ENCODE measurements at regions not wholly inside any gene's neighbourhood (a gene's known extent, or its start where the extent isn't known, plus 50 kb on each side); places are given as distances from the start of the nearest gene placed in this dataset.

DNA sequence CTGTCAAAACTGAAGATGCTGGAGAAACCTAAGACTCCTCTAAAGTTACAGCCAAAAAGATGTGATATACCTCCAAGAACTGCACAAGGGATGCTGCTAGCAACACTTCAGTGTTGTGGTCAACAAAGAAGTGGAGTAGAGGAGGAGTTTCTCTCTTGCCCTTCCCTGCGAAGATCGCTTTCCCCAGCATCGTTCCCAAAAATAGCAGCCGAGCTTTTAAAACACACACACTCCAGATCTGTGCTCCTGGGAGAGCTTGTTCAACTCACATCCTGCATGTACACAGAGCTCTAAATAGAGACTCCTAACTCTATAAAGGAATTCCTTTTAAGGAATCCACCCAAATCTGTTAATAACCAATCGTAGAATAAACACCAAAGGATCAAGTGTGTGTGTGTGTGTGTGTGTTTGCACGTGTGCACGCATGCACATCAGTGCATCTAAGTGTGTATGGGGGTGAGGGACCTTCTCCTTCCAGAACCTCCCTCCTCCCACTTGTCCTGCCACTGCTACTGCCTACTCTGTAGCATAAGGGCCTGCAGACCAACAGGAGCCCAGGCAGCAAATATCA is 58.5 kb downstream of the PSMG1 start:
- Histone ChIP-seq H3K36me3 (ENCODE audit: control insufficient read depth in 2 of 3, insufficient read depth in 3 of 3, low read length in 3 of 3) (no peaks in the 10 kb centered on the region), H3K4me3 (ENCODE audit: low read length in 3 of 3) (no peak overlapping the region), H3K27ac (ENCODE audit: low read depth in 2 of 2, low read length in 2 of 2) (no peak overlapping the region), H3K4me1 (ENCODE audit: control insufficient read depth in 2 of 3, insufficient read depth in 2 of 3, low read depth in 1 of 3, low read length in 3 of 3) (peaks cover 0 to 4% (median 0%) of the 10 kb centered on the region in 3 donors), H3K27me3 (ENCODE audit: control insufficient read depth, insufficient read depth, low read length) (no peaks in the 10 kb centered on the region), H3K9me3 (ENCODE audit: control insufficient read depth in 2 of 3, insufficient read depth in 1 of 3, low read length in 3 of 3) (peaks cover 0 to 5% (median 0%) of the 10 kb centered on the region in 3 donors), H3K9ac (ENCODE audit: low read length in 3 of 3) (no peak overlapping the region)
- no peak for DNase-seq
- TF ChIP-seq, protein P1, sequence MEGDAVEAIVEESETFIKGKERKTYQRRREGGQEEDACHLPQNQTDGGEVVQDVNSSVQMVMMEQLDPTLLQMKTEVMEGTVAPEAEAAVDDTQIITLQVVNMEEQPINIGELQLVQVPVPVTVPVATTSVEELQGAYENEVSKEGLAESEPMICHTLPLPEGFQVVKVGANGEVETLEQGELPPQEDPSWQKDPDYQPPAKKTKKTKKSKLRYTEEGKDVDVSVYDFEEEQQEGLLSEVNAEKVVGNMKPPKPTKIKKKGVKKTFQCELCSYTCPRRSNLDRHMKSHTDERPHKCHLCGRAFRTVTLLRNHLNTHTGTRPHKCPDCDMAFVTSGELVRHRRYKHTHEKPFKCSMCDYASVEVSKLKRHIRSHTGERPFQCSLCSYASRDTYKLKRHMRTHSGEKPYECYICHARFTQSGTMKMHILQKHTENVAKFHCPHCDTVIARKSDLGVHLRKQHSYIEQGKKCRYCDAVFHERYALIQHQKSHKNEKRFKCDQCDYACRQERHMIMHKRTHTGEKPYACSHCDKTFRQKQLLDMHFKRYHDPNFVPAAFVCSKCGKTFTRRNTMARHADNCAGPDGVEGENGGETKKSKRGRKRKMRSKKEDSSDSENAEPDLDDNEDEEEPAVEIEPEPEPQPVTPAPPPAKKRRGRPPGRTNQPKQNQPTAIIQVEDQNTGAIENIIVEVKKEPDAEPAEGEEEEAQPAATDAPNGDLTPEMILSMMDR (IDR thresholded peaks at IDR 0.05; ENCODE audit: borderline replicate concordance, extremely low read depth, insufficient read depth) = no peak
- intact Hi-C loops (cut with DNase I) = no loop called here
- no peak for FAIRE-seq

DNA sequence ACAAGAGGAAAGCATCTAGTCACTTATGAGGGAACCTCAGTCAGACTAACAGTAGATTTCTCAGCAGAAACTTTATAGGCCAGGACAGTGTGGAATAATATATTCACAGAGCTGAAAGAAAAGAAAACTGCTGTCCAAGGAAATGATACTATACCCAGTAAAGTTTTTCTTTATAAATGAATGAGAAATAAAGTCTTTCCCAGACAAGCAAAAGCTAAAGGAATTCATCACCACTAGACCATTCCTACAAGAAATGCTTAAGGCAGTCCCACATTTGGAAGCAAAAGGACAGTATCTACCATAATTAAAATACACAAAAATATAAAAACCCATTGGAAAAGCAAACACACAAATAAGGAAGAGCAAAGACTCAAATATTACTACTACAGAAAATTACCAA is 59.9 kb downstream of the PSMG1 start:
- H3K4me3 ChIP-seq (ENCODE audit: low read length in 3 of 3) = no peak overlapping the region
- no peak overlapping the region for H3K27ac ChIP-seq (ENCODE audit: low read depth in 2 of 2, low read length in 2 of 2)
- peaks cover 0 to 4% (median 0%) of the 10 kb centered on the region in 3 donors for H3K4me1 ChIP-seq (ENCODE audit: control insufficient read depth in 2 of 3, insufficient read depth in 2 of 3, low read depth in 1 of 3, low read length in 3 of 3)
- no peaks in the 10 kb centered on the region for H3K27me3 ChIP-seq (ENCODE audit: control insufficient read depth, insufficient read depth, low read length)
- TF ChIP-seq, protein P1 (IDR thresholded peaks at IDR 0.05; ENCODE audit: borderline replicate concordance, extremely low read depth, insufficient read depth) = no peak
- H3K9ac ChIP-seq (ENCODE audit: low read length in 3 of 3) = no peak overlapping the region
- FAIRE-seq (no peak), DNase-seq (no peak)
- H3K9me3 ChIP-seq (ENCODE audit: control insufficient read depth in 2 of 3, insufficient read depth in 1 of 3, low read length in 3 of 3) = peaks cover 0 to 5% (median 0%) of the 10 kb centered on the region in 3 donors
- intact Hi-C loops (cut with DNase I) = no loop called here
- H3K36me3 ChIP-seq (ENCODE audit: control insufficient read depth in 2 of 3, insufficient read depth in 3 of 3, low read length in 3 of 3) = no peaks in the 10 kb centered on the region

DNA sequence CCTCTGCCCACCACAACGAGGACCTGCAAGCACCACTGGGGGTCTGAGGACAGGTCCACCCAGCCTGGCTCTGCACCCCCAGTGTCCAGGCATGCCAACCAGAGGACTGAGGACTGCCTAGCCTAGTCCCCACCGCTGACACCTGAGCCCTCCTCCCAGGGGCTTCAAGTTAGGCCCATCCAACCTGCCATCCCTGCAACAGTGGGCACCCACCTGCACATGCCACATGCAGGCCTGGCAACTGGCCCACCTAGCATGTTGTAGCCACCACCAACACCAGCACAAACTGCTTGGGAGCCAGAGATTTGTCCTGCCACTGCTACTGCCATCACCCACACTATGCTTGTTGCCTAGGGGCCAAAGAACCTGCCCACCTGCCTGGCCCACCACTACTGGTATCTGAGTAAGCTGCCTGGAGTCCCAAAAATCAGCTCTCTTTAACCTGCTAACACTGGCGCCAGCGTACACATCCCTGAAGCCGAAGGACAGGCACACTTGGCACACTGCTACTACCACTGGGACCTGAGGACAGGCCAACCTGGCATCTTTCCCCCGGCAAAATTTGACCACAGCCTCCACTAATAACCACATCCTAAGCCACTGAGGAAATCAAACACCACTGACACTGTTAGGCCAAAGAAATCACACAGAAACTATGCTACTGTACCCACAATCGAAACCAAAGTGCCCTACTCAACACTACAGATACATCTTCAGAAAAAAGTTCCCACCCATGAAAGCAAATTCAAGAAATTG is 61.5 kb downstream of the PSMG1 start:
- Histone ChIP-seq H3K9me3 (ENCODE audit: control insufficient read depth in 2 of 3, insufficient read depth in 1 of 3, low read length in 3 of 3) (peaks cover 0 to 5% (median 0%) of the 10 kb centered on the region in 3 donors), H3K36me3 (ENCODE audit: control insufficient read depth in 2 of 3, insufficient read depth in 3 of 3, low read length in 3 of 3) (no peaks in the 10 kb centered on the region), H3K4me1 (ENCODE audit: control insufficient read depth in 2 of 3, insufficient read depth in 2 of 3, low read depth in 1 of 3, low read length in 3 of 3) (peaks cover 0 to 4% (median 0%) of the 10 kb centered on the region in 3 donors), H3K27me3 (ENCODE audit: control insufficient read depth, insufficient read depth, low read length) (no peaks in the 10 kb centered on the region), H3K27ac (ENCODE audit: low read depth in 2 of 2, low read length in 2 of 2) (no peak overlapping the region), H3K9ac (ENCODE audit: low read length in 3 of 3) (no peak overlapping the region), H3K4me3 (ENCODE audit: low read length in 3 of 3) (no peak overlapping the region)
- intact Hi-C loops (cut with DNase I) = no loop called here
- no peak for DNase-seq
- FAIRE-seq = no peak
- TF ChIP-seq, protein P1 (IDR thresholded peaks at IDR 0.05; ENCODE audit: borderline replicate concordance, extremely low read depth, insufficient read depth) = no peak

All from kidney (tissue), 13 donors.